Fibroblast of upper back skin (primary cell): ENCODE measurements at regions not wholly inside any gene's neighbourhood (a gene's known extent, or its start where the extent isn't known, plus 50 kb on each side); places are given as distances from the start of the nearest gene placed in this dataset.
"Not testable (repeated sequence)": the region's sequence is repeated elsewhere in the genome, so short reads cannot be mapped to it uniquely, and the experiment has no call there.

Experiments
- DNase-seq: peaks from one replicate; pipeline ENCODE4 v3.0.0-alpha.2; 2013

- no peak for DNase-seq
Measured at GRCh38 chr4:83213640-83214039, 71.0 kb downstream of the COQ2 start.

GRCh38 chr4:83212041-83212851 lies 72.4 kb downstream of the COQ2 start:
- DNase-seq: no peak

- DNase-seq: no peak
Measured at GRCh38 chr4:83209419-83209818, 75.2 kb downstream of the COQ2 start.

DNA sequence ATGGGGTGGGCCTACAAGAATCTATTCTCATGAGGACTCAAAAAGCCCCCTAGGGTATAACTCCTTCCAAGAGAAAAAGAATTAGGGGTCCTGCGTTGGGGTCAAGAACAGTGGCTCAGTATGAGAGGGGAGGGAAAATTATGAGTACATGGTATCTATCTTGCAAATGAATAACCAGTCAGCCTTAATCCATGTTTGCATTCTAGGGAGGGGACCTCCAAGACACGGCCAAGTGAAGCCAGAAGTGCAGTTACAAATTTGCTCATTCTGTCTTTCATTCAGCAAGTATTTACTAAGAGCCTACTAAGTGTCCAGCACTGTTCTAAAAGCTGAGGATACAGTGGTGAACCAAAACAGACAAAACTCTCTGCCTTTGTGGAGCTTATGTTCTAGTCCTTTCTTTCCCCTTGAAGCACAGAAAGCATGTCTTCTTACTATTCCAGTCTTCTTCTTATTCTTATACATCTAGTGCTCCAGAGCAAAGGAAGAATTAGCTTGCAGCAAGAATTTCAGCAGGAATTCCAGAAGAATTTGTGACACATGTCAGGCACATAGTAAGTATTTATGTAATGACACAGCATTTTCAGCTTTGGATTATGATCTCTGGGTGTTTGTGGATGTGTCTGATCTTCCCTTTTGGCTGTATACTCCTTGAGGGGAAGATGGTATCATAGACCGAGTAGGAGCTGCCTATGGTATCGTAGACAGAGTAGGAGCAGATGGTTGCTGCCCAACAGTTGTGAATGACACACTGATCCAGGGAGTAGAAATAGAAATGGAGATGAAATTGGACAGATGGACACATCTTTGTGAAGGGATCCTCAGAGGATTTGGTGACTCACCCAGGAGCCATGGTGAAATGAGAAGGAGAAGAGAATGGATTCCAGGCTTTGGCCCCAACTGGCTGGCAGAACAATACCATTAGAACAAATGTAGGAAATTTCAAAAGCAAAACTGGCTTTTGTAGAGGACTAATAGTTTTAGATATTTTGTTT lies 75.9 kb downstream of the COQ2 start:
- peak; percentile 13 for DNase-seq

- DNase-seq: peak; percentile 83
Measured at GRCh38 chr4:83207497-83208101, 77.0 kb downstream of the COQ2 start.

DNA sequence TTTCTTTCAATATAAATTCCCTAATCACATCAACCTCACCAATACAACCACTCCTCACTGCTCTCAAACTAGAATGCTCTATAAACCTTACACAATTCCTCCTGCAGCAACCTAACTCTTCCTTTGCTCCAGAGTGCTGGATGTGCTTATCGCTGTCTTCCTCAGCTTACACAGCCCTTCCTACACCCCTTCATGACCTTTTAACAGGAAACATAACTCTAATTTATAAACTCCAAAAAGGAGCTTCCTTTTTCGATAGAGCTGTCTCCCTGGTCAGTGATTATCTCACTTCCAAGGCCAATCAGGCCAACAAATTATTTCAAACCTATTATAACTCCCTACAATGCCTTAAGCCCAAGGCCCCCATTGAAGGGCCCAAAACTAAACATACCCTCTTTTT lies 78.8 kb downstream of the COQ2 start:
- no peak for DNase-seq

DNA sequence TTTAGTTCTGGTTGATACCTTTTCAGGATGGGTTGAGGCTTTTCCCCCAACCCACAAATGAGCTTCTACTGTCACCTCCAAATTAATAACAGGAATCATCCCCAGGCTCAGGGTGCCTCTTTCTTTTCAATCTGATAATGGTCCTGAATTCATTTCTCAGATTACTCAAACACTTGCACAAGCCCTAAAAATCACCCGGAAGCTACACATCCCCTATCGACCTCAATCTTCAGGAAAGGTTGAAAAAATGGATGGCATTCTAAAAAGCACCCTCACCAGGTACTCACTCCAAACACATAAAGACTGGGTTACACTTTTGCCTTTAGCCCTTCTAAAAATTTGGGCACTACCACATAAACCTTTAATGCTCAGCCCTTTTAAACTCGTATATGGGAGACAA lies 79.9 kb downstream of the COQ2 start:
- DNase-seq: no peak

DNA sequence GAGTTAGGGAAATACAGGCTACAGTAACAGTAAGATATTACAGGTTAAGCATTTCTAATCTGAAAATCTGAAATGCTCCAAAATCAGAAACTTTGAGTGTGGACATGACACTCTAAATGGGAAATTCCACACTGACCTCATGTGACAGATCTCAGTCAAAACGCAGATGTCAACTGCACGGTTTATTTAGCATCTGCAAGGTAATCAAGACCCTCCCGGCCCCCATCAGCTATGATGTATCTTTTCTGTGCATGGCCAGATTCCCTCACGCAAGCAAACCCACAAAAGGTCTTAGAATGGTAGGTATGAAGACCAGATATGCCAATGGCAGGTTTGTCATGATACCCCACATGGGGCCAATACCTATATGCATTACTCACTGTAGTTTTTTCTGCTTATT lies 82.8 kb downstream of the COQ2 start:
- no peak for DNase-seq

- no peak for DNase-seq
Measured at GRCh38 chr4:83197555-83198235, 83.2 kb upstream of the PLAC8 start.

GRCh38 chr4:83196921-83197320 lies 82.4 kb upstream of the PLAC8 start:
- no peak for DNase-seq

- no peak for DNase-seq
Measured at GRCh38 chr4:83195269-83195668, 80.7 kb upstream of the PLAC8 start.

GRCh38 chr4:83194588-83194987 lies 80.1 kb upstream of the PLAC8 start:
- not testable (repeated sequence) for DNase-seq

DNA sequence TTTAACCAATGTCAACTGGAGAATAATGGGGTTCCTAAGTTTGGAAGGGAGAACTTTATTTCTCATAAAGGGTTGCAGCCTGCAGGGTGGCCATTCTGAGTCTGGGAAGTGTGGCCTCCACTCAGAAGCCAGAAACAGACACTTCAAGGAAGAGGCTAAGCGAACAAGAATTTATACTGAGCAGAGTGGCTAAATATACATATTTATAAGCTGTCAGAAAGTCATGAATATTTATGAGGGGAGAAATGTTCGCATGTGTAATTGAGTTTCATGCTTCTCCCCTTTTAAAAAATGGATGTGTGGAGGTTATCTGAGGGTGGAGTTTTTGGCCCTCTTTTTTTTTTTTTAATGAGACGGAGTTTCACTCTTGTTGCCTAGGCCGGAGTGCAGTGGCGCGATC lies 78.1 kb upstream of the PLAC8 start:
- no peak for DNase-seq

DNA sequence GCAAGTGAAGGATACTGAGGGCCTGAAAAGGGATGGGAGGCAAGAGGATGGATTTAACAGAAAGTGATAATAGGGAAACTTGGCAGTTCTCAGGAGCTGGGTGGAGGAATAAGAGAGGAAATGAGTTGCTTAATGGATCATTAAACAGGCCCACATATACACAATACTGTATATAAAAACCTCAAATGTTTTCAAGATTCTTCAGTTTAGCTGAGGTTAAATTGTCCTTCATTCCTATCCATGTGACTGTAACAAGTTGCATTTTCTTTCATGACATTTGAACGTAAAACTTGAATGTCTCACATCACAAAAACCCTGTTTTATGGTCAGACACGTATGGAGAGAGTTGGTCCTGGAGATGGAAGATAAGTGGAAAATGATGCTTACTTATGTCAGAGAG lies 76.5 kb upstream of the PLAC8 start:
- no peak for DNase-seq

DNA sequence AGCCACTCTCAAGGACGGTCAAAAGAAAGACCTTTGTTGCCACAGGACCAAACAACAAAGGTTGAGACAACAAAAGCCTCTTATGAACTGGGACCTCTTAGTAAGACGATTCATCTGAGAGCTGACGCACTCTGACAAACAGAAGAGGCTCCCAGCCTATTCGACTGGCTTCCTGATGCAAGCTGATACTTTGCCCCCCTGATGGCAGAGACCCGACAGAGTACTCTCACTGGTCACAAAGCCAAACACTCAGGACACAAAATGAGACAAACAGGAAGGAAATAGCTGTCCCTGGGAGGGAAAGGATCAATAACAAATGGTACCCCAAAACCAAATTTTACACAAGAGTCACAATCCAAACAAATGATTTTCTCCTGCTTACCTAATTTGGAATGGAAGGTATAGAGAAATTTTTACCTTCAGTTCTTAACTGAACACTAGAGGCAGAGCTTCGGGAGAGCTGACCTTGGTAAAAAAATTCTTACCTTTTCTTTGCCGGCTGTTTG lies 75.2 kb upstream of the PLAC8 start:
- no peak for DNase-seq

DNA sequence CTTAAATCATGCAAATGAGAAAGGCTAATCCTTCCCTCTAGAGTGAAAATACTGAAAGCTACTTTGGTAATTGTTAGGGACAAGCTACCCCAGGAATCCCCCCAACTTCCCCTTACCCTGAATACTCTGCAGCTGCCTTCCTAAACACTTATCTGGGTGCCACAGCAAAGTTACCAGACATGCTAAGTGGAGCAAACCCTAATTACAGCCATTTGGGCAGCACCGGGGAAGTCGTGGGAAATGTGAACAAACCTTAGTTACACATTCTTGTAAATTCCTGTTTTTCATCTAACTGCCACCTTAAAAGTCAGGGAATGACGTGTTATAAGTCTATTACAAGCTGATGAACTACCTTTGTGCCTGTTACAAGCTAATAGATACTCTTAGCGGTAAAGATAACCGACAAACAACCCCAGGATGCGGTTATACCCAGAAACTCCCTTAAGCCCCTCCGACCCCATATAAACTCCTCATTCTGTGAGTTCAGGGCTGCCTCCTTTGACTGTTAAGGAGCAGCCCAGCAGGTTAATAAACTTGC lies 66.0 kb upstream of the PLAC8 start:
- no peak for DNase-seq

GRCh38 chr4:83179205-83179604 lies 64.7 kb upstream of the PLAC8 start:
- DNase-seq: no peak

- DNase-seq: no peak
Measured at GRCh38 chr4:83178029-83178428, 63.5 kb upstream of the PLAC8 start.

GRCh38 chr4:83177182-83177581 lies 62.7 kb upstream of the PLAC8 start:
- no peak for DNase-seq

GRCh38 chr4:83174844-83175414 lies 60.4 kb upstream of the PLAC8 start:
- no peak for DNase-seq

- no peak for DNase-seq
Measured at GRCh38 chr4:83172371-83172770, 57.8 kb upstream of the PLAC8 start.

GRCh38 chr4:83171436-83172039 lies 57.0 kb upstream of the PLAC8 start:
- no peak for DNase-seq
